Retinal pigment epithelial cell (primary cell): ENCODE measurements at regions not wholly inside any gene's neighbourhood (a gene's known extent, or its start where the extent isn't known, plus 50 kb on each side); places are given as distances from the start of the nearest gene placed in this dataset.

Experiments
- DNase-seq: peaks from one replicate; pipeline ENCODE4 v3.0.0-alpha.2; 2010; ENCODE audit warnings: low read depth
- H3K4me3 ChIP-seq: 2 replicates; pipeline ENCODE4 v1.5.1; 2011; ENCODE audit warnings: mild to moderate bottlenecking, low read length, control low read depth, moderate library complexity
- CTCF ChIP-seq: conservative IDR thresholded peaks from 2 replicates; pipeline ENCODE4 v1.5.1; 2011; ENCODE audit warnings: low read depth, low read length, control low read depth, inconsistent platforms

GRCh38 chr9:31146485-31147166 is 1237.8 kb upstream of the ACO1 start:
- no peak overlapping the region for H3K4me3 ChIP-seq
- TF ChIP-seq CTCF: no peak
- no peak for DNase-seq

- no peak for DNase-seq
- TF ChIP-seq CTCF: no peak
- no peak overlapping the region for H3K4me3 ChIP-seq
Observed at GRCh38 chr9:31153250-31153840, 1231.1 kb upstream of the ACO1 start.

DNA sequence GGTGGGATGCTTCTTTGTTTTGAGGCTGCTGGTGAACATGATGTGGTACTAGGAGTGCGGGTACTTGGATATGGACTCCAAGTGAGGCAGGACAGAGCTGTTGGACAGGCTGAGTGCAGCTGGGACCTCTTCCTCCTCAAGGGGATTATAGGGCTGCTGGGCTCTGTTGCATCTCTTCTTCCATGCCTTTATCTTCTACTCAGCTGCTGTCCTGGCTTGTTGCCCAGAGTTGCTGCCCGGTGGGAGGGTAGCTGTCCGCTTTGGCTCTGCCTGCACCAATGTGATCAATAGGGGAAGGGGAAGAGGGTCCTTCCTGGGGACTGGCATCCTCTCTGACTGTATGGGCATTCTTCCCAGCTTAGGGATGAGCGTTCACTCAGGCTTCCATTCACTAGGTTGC is 1217.9 kb upstream of the ACO1 start:
- DNase-seq: no peak
- no peak overlapping the region for H3K4me3 ChIP-seq
- TF ChIP-seq CTCF: no peak

GRCh38 chr9:31168161-31168560 is 1216.3 kb upstream of the ACO1 start:
- H3K4me3 ChIP-seq: no peak overlapping the region
- DNase-seq: no peak
- TF ChIP-seq CTCF: no peak

- no peak for DNase-seq
- TF ChIP-seq CTCF: no peak
- H3K4me3 ChIP-seq: no peak overlapping the region
Observed at GRCh38 chr9:31174681-31175080, 1209.8 kb upstream of the ACO1 start.

DNA sequence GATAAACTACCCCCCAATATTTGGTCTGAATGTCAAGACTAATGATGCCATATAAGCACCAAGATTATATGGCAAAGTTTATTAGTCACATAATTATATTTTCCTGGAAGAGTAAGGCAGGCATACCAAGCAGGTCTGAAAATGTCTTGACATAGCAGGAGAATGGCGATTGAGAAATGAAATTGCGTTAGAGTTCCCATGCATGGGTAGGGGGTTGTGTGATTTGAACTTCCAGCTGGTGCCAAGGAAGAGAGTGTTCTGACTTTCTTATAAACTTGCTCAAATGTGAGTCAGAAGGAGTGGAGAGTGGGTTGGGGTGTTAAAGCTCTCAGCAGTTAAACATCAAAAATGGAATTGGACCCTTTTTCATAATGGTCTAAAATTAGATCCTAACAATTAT is 1200.6 kb upstream of the ACO1 start:
- no peak for TF ChIP-seq CTCF
- no peak overlapping the region for H3K4me3 ChIP-seq
- no peak for DNase-seq

DNA sequence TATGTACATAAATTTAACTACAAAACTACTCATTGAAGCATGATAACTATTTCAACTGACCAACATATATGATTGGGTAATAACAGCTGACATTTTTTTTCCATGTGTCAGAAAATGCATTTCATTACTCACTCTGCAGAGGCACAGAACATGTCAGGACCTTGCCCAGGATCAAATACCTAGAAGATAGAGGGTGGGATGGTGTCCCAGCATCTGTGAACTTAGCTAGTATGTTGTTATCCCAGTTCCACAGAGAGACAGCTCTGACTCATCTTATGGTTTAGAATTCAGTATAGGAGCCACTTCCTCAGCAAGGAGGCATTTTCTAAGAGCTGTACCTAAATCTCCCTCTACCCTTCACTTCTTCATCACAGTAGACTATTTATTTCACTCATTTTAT is 1198.6 kb upstream of the ACO1 start:
- H3K4me3 ChIP-seq: no peak overlapping the region
- DNase-seq: no peak
- TF ChIP-seq CTCF: no peak
